ENCODE measurements at regions not wholly inside any gene's neighbourhood (a gene's known extent, or its start where the extent isn't known, plus 50 kb on each side); places are given as distances from the start of the nearest gene placed in this dataset.
"Not testable (repeated sequence)": the region's sequence is repeated elsewhere in the genome, so short reads cannot be mapped to it uniquely, and the experiment has no call there.

DNA sequence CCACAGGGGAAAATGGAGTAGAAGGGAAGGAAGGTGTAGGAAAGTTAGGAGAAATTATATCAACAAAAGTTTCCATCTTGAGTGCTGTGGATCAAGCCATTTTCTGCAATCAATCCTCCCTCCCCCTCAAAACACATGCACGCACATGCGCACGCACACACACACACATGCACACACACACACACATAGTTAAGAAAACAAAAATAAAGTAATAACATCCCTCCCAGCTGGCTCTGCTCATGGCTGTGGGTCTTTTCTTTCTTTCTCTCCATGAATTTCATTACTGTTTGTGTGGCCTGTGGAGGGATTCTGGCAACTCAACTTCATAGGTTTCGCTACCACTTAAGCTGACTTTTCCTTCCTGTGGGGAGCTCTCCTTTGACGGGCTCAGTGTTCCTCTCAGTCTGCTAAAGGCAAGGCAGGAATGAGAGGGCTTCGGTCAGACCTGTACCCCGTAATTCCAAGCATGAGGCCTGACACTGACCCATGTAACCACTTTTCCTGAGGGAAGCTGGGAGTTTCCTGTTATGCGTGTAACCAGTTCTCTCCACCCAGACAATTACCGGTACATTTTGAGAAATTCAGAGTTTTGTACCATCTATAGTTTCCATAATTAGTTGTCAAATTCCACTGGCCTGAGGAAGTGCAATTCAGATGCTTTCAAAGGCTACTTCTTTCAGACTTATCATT lies 79.8 kb downstream of the ZNF92 start:
- DNase-seq (ENCODE audit: low spot score in 2 of 2): no peak
- TF ChIP-seq POLR2A (IDR thresholded peaks at IDR 0.05): no peak
- TF ChIP-seq, protein P1, sequence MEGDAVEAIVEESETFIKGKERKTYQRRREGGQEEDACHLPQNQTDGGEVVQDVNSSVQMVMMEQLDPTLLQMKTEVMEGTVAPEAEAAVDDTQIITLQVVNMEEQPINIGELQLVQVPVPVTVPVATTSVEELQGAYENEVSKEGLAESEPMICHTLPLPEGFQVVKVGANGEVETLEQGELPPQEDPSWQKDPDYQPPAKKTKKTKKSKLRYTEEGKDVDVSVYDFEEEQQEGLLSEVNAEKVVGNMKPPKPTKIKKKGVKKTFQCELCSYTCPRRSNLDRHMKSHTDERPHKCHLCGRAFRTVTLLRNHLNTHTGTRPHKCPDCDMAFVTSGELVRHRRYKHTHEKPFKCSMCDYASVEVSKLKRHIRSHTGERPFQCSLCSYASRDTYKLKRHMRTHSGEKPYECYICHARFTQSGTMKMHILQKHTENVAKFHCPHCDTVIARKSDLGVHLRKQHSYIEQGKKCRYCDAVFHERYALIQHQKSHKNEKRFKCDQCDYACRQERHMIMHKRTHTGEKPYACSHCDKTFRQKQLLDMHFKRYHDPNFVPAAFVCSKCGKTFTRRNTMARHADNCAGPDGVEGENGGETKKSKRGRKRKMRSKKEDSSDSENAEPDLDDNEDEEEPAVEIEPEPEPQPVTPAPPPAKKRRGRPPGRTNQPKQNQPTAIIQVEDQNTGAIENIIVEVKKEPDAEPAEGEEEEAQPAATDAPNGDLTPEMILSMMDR (IDR thresholded peaks at IDR 0.05): no peak

DNA sequence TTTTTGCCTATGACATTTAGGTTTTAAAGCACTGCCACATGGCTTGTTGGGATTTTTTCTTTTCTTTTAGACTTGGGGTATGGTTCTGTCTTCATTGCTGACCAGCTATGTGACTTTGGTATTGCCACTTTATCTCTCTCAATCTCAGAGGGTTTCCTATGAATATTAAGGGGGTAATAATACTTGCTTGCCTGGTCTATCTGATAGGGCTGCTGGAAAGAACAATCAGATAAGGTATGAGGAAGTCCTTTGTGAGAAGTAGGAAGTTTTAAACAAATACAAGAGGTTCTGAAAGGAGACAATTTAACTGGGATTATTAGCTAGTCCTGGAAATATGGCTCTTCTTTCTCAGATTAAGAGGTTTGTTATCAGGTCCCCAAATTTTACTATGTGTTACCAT lies 80.8 kb downstream of the ZNF92 start:
- no peak overlapping the region for H3K4me3 ChIP-seq (ENCODE audit: low read depth, poor library complexity, severe bottlenecking)
- DNase-seq (ENCODE audit: low spot score in 2 of 2): no peak
- intact Hi-C loops (cut with DNase I; ENCODE audit: low total_unique reads): no loop called here
- TF ChIP-seq, protein P1 (IDR thresholded peaks at IDR 0.05): no peak
- TF ChIP-seq POLR2A (IDR thresholded peaks at IDR 0.05): no peak

More for the DNA sequence above, 79.8 kb downstream of the ZNF92 start:
- WGBS, 2 donors: 72 to 73% methylated on average over 9 of the region's 9 CpGs
- H3K4me3 ChIP-seq (ENCODE audit: low read depth, poor library complexity, severe bottlenecking): no peak overlapping the region
- intact Hi-C loops (cut with DNase I; ENCODE audit: low total_unique reads): no loop called here

DNA sequence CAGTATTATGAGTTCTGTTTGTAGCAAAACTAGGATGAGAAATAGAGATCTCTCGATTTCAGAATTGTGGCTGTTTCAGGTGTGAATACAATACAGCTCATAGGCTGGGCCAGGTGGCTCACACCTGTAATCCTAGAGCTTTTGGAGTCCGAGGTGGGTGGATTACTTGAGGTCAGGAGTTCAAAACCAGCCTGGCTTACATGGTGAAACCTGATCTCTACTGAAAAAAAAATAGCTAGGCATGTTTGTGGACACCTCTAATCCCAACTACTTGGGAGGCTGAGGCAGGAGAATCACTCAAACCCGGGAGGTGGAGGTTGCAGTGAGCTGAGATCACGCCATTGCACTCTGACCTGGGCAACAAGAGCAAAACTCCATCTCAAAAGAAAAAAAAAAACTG lies 81.4 kb downstream of the ZNF92 start:
- H3K4me3 ChIP-seq (ENCODE audit: low read depth, poor library complexity, severe bottlenecking); intact Hi-C loops (cut with DNase I; ENCODE audit: low total_unique reads); DNase-seq (ENCODE audit: low spot score in 2 of 2): not testable (repeated sequence)
- WGBS, 2 donors: 63 to 81% methylated on average over 4 of the region's 4 CpGs

DNA sequence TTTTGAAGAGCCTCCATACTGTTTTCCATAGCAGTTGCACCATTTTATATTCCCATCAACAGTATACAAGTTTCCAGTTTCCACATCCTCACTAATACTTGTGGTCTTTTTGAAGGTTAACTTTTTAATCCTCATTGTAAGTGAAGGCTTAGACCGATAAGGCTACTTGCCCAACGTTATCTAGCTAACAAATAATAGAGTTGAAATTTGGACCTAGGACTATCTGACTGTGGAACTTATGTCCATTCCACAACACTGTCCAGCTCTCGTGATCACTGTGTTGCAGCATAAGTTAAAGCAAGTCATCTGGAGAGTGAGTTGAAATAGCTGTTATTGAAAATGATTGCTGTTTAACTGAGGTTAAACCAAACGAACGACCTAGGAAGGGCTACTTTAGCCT lies 84.0 kb downstream of the ZNF92 start:
- no peak overlapping the region for H3K4me3 ChIP-seq (ENCODE audit: low read depth, poor library complexity, severe bottlenecking)
- WGBS, 2 donors: 89 to 90% methylated on average over 5 of the region's 5 CpGs
- TF ChIP-seq POLR2A (IDR thresholded peaks at IDR 0.05): no peak
- TF ChIP-seq, protein P1 (IDR thresholded peaks at IDR 0.05): no peak
- intact Hi-C loops (cut with DNase I; ENCODE audit: low total_unique reads): no loop called here
- no peak for DNase-seq (ENCODE audit: low spot score in 2 of 2)

DNA sequence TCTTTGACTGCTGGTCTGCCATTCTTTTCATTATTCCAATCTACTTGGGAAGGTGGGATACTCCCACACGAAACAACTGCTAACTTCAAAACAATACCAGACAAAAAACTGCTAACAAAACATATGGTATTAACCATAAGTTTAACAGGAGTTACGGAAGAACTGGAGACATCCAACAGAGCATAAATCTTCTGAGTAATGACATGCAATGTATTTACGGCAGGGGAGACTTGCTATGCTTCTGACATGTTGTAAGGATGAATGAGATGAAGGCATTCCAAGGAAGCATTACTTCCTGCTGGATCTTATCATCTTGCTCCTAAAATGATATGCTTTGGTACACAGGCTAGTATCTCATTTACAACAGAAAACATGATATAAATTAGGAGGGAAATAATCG lies 85.8 kb downstream of the ZNF92 start:
- no peak for TF ChIP-seq POLR2A (IDR thresholded peaks at IDR 0.05)
- TF ChIP-seq, protein P1 (IDR thresholded peaks at IDR 0.05): no peak
- intact Hi-C loops (cut with DNase I; ENCODE audit: low total_unique reads): no loop called here
- H3K4me3 ChIP-seq (ENCODE audit: low read depth, poor library complexity, severe bottlenecking): no peak overlapping the region
- 38 to 42% methylated on average over 4 of the region's 4 CpGs for WGBS, 2 donors
- no peak for DNase-seq (ENCODE audit: low spot score in 2 of 2)

DNA sequence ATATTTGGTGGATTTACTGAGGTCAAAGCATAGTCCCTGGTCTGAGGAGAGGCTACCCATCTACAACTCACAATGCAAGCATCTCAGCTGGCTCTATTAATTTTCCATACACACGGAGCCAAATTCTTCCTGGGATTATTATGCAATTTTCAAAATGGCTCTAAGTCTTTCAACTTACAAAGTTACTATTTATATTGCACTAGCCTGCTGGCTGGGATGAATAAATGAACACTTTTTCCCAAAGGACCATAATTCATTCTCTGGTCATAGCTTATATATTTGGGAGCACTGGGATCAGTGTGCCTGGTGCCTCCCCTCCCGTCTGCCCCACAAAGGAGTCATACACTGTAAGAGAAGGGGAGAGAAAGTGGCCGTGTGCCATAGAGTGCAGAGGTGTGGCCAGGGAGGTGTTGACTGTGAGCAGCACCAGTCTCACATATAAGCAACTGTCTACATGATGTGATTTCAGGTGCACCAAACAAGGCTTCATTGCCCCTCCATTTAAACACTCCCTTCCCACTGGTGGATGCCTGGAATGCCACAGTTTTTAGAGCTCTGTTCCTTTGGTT lies 88.6 kb downstream of the ZNF92 start:
- intact Hi-C loops (cut with DNase I; ENCODE audit: low total_unique reads): no loop called here
- TF ChIP-seq, protein P1 (IDR thresholded peaks at IDR 0.05): no peak
- no peak for TF ChIP-seq POLR2A (IDR thresholded peaks at IDR 0.05)
- no peak overlapping the region for H3K4me3 ChIP-seq (ENCODE audit: low read depth, poor library complexity, severe bottlenecking)
- 24 to 38% methylated on average over 3 of the region's 3 CpGs for WGBS, 2 donors
- DNase-seq (ENCODE audit: low spot score in 2 of 2): no peak

Measured in lower leg skin (tissue), 4 donors.